GM12801 (cell line): ENCODE measurements at regions not wholly inside any gene's neighbourhood (a gene's known extent, or its start where the extent isn't known, plus 50 kb on each side); places are given as distances from the start of the nearest gene placed in this dataset.

Experiments
- CTCF ChIP-seq: IDR thresholded peaks from one replicate; pipeline ENCODE4 v1.5.1; 2011; ENCODE audit warnings: control low read depth; ENCODE audit not compliant: insufficient read length; ENCODE audit errors: extremely low read depth

- no peak for TF ChIP-seq CTCF
Observed at GRCh38 chr14:106776395-106776983, 1250.1 kb downstream of the TMEM121 start.

GRCh38 chr14:106778986-106779385, 1252.6 kb downstream of the TMEM121 start:
- TF ChIP-seq CTCF, result no peak

- TF ChIP-seq CTCF, result no peak
Observed at GRCh38 chr14:106786697-106787096, 1260.3 kb downstream of the TMEM121 start.

- no peak for TF ChIP-seq CTCF
Observed at GRCh38 chr14:106787626-106788025, 1261.2 kb downstream of the TMEM121 start.

GRCh38 chr14:106788534-106788933, 1262.2 kb downstream of the TMEM121 start:
- TF ChIP-seq CTCF, result no peak

- TF ChIP-seq CTCF, result no peak
Observed at GRCh38 chr14:106789318-106789717, 1262.9 kb downstream of the TMEM121 start.

- TF ChIP-seq CTCF, result no peak
Observed at GRCh38 chr14:106790189-106791036, 1264.0 kb downstream of the TMEM121 start.
